BE2C (cell line): ENCODE measurements at regions not wholly inside any gene's neighbourhood (a gene's known extent, or its start where the extent isn't known, plus 50 kb on each side); places are given as distances from the start of the nearest gene placed in this dataset.

ENCODE experiments used
- DNase-seq: peaks from one replicate; pipeline ENCODE4 v3.0.0-alpha.2; 2020
- H3K27me3 ChIP-seq: fragments of 250-450 bp; sonication (Bioruptor Pico); 2 replicates; pipeline ENCODE4 v1.5.1; 2020; ENCODE audit warnings: mild to moderate bottlenecking
- H3K36me3 ChIP-seq: fragments of 250-450 bp; sonication (Bioruptor Pico); 2 replicates; pipeline ENCODE4 v1.5.1; 2020; ENCODE audit warnings: mild to moderate bottlenecking
- H3K4me1 ChIP-seq: fragments of 250-450 bp; sonication (Bioruptor Pico); 2 replicates; pipeline ENCODE4 v1.5.1; 2020
- H3K4me3 ChIP-seq: 2 replicates; pipeline ENCODE4 v1.5.1; 2011; ENCODE audit warnings: low read depth, low read length
- H3K9me3 ChIP-seq: fragments of 250-450 bp; sonication (Bioruptor Pico); 2 replicates; pipeline ENCODE4 v1.5.1; 2020
- TF ChIP-seq, protein P1 (sequence below): IDR thresholded peaks from 2 replicates; pipeline ENCODE4 v1.5.1; 2012; ENCODE audit warnings: mild to moderate bottlenecking, low read depth, low read length

DNA sequence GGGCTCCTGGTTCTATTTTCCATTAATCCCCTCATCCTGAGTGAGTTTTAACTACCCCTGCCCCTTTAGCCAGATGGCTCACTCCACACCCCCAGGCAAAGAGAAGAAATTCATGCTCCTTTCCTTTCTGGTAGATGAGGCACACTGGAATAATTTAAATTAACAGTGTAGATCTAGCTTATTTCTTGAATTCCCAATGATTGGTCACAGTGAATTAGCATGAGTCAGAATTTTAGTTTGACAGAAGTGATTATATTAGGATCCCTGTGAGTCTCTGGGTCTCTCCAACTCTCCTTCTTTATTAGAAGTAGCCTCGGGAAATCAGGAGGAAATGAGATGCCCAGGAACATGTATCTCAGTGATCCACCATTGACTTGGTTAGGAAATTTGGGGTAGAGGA, 103.1 kb upstream of the KAZN start:
- no peaks in the 10 kb centered on the region for H3K4me1 ChIP-seq
- no peaks in the 10 kb centered on the region for H3K9me3 ChIP-seq
- H3K27me3 ChIP-seq, result no peaks in the 10 kb centered on the region
- no peaks in the 10 kb centered on the region for H3K36me3 ChIP-seq
- TF ChIP-seq, protein P1, sequence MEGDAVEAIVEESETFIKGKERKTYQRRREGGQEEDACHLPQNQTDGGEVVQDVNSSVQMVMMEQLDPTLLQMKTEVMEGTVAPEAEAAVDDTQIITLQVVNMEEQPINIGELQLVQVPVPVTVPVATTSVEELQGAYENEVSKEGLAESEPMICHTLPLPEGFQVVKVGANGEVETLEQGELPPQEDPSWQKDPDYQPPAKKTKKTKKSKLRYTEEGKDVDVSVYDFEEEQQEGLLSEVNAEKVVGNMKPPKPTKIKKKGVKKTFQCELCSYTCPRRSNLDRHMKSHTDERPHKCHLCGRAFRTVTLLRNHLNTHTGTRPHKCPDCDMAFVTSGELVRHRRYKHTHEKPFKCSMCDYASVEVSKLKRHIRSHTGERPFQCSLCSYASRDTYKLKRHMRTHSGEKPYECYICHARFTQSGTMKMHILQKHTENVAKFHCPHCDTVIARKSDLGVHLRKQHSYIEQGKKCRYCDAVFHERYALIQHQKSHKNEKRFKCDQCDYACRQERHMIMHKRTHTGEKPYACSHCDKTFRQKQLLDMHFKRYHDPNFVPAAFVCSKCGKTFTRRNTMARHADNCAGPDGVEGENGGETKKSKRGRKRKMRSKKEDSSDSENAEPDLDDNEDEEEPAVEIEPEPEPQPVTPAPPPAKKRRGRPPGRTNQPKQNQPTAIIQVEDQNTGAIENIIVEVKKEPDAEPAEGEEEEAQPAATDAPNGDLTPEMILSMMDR, result no peak
- no peak for DNase-seq
- H3K4me3 ChIP-seq, result no peak overlapping the region

DNA sequence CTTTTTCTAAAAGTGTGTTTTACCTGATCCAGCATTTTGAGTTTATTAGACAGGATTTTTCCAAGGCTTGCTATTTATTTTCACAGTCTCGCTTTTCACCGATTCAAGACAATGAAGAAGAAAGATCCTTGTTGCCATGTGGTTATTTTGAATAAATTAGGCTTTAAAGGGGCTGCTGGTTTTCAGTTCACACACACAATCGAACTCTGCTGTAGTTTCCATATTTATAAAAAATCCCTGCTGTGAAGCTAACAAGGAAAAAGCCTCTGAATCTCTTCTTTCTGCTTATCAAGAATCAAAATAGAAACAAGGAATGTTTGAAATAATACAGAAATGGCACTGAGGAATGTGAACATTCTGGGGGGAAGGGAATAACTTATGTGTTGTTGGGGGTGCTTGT, 102.5 kb upstream of the KAZN start:
- no peak for DNase-seq
- no peaks in the 10 kb centered on the region for H3K4me1 ChIP-seq
- no peaks in the 10 kb centered on the region for H3K27me3 ChIP-seq
- no peak overlapping the region for H3K4me3 ChIP-seq
- TF ChIP-seq, protein P1, result no peak
- H3K9me3 ChIP-seq, result no peaks in the 10 kb centered on the region
- no peaks in the 10 kb centered on the region for H3K36me3 ChIP-seq

DNA sequence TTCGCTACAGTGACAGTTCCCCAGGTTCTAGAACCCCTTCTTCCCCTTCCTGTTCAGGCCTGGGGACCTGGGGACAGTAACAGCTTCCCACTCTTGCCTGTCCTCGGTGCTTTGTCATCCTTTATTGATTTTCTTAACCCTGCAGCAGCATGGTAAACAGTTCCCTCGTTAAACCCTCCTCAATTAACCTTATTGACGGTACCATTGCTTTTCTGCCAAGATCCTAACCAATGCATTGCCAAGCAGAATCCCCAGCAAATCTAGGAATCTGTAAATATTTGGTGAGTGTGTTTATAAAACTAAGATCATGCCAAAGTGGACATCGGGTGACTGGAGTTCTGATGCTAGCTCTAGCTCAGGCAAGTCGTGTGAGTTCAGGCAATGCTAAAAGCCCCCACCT, 99.6 kb upstream of the KAZN start:
- Histone ChIP-seq H3K4me3 (no peak overlapping the region), H3K4me1 (no peaks in the 10 kb centered on the region), H3K36me3 (no peaks in the 10 kb centered on the region), H3K9me3 (no peaks in the 10 kb centered on the region), H3K27me3 (no peaks in the 10 kb centered on the region)
- DNase-seq, result no peak
- TF ChIP-seq, protein P1, result no peak

DNA sequence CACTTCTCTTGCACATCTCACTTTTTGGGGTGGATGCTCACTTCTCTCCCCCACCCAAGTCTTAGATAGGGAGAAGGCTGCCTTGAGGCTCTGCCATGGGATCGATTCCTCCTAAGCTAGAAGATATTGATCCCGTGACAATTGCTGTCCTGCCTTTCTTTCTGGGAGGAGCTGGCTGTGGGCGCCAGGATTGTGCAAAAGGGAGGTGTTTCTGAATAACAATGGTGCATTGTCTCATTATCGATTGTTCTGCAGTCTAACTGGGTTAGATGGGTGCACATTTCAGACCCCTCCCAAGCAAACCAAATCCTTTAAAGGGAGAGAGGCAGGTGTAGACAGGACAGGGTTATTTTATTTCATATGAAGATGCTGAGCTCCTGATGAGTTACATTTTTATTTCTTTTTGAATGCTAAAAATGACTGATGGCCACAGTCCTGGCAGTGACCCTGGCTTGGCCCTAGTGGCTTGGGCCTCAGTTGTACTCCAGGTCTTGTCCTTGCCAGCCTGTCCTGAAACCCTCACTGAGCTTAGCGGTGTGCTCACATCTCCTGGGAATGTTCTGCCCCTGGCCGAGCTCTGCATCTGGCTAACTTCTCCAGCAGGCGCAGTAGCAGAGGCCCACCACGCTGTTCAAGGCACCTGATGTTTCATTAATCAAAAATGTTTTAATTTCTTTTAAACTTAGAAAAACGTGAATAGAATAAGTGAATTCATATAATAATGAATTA, 99.0 kb upstream of the KAZN start:
- Histone ChIP-seq H3K36me3 (no peaks in the 10 kb centered on the region), H3K27me3 (no peaks in the 10 kb centered on the region), H3K9me3 (no peaks in the 10 kb centered on the region), H3K4me3 (no peak overlapping the region), H3K4me1 (no peaks in the 10 kb centered on the region)
- TF ChIP-seq, protein P1, result no peak
- no peak for DNase-seq

DNA sequence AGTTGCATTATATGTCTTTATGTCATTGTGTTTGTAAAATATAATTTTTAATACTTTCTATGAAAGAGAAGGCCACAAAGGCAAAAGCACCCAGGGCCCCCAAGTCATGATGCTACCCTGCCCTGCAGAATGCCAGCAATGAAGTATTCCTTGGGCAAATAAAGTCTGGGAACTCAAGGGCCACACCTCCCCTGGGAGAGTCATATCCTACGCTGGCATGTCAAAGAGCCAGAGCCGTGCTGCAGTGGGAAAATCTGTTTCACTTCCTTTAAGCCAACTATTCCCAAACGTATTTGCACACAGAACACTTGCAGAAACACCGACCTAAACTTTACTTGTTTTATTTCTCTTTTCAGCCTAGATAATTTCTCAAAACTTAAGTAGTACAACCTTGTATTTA, 98.4 kb upstream of the KAZN start:
- no peak overlapping the region for H3K4me3 ChIP-seq
- TF ChIP-seq, protein P1, result no peak
- no peaks in the 10 kb centered on the region for H3K27me3 ChIP-seq
- H3K4me1 ChIP-seq, result no peaks in the 10 kb centered on the region
- no peaks in the 10 kb centered on the region for H3K9me3 ChIP-seq
- no peaks in the 10 kb centered on the region for H3K36me3 ChIP-seq
- DNase-seq, result no peak

DNA sequence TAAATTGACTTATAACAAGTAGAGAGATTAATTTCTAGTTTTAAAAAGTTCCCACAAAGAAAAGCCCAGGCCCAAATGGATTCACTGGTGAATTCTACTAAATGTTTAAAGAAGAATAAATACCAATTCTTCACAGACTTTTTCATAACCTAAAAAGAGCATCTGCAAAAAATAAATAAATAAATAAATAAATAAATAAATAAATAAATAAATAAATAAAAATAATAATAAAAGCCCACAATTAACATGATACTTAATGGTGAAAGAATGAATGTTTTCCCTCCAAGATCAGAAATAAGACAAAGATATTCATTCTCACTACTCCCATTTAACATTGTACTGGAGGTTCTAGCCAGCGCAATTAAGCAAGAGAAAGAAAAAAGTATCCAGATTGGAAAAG, 97.6 kb upstream of the KAZN start:
- no peaks in the 10 kb centered on the region for H3K9me3 ChIP-seq
- H3K4me3 ChIP-seq, result no peak overlapping the region
- DNase-seq, result no peak
- no peaks in the 10 kb centered on the region for H3K27me3 ChIP-seq
- TF ChIP-seq, protein P1, result no peak
- no peaks in the 10 kb centered on the region for H3K36me3 ChIP-seq
- H3K4me1 ChIP-seq, result no peaks in the 10 kb centered on the region
